Tibial nerve (tissue), 4 donors: ENCODE measurements at regions not wholly inside any gene's neighbourhood (a gene's known extent, or its start where the extent isn't known, plus 50 kb on each side); places are given as distances from the start of the nearest gene placed in this dataset.

ENCODE experiments used
- EP300 ChIP-seq, 2 donors: sonication (generic); formaldehyde crosslinking; IDR thresholded peaks; one replicate each; pipeline ENCODE4 v1.6.1; 2017; ENCODE audit warnings: antibody characterized with exemption in 2 of 2, mild to moderate bottlenecking in 1 of 2
- POLR2A ChIP-seq, 2 donors: fragments of 450-650 bp; IDR thresholded peaks; one replicate each; pipeline ENCODE4 v1.6.1; 2017; ENCODE audit warnings: antibody characterized with exemption in 2 of 2, mild to moderate bottlenecking in 2 of 2, moderate library complexity in 2 of 2
- TF ChIP-seq, protein P1 (sequence below), 5 experiments: fragments of 200-600 bp in 3 of 5; fragments of 450-650 bp in 2 of 5; sonication (generic) in 3 of 5; IDR thresholded peaks; one replicate each; pipeline ENCODE4 v1.5.1; 2016 to 2019; ENCODE audit warnings: antibody characterized with exemption in 5 of 5, mild to moderate bottlenecking in 3 of 5, moderate library complexity in 2 of 5

DNA sequence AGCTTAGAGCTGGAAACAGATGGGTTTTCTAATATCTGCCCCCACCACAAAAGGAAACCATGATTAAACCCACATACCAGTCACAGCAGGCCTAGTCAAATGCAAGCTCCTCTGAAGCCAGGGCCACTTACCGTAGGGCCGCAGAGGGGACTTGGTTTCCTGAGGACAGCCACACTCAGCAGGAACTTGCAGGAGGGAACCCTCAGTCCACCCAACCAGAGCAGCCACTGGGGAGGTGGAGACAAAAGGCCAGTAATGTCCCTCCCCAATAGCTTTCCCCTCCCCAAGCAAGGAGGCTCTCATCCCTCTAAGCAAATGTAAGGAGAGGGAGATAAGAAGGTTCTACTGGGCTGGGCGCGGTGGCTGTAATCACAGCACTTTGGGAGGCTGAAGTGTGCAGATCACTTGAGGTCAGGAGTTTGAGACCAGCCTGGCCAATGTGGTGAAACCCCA is 384.4 kb upstream of the JARID2 start:
- TF ChIP-seq, protein P1, sequence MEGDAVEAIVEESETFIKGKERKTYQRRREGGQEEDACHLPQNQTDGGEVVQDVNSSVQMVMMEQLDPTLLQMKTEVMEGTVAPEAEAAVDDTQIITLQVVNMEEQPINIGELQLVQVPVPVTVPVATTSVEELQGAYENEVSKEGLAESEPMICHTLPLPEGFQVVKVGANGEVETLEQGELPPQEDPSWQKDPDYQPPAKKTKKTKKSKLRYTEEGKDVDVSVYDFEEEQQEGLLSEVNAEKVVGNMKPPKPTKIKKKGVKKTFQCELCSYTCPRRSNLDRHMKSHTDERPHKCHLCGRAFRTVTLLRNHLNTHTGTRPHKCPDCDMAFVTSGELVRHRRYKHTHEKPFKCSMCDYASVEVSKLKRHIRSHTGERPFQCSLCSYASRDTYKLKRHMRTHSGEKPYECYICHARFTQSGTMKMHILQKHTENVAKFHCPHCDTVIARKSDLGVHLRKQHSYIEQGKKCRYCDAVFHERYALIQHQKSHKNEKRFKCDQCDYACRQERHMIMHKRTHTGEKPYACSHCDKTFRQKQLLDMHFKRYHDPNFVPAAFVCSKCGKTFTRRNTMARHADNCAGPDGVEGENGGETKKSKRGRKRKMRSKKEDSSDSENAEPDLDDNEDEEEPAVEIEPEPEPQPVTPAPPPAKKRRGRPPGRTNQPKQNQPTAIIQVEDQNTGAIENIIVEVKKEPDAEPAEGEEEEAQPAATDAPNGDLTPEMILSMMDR (IDR thresholded peaks at IDR 0.05): no peak
- no peak for TF ChIP-seq POLR2A (IDR thresholded peaks at IDR 0.05)
- TF ChIP-seq EP300 (IDR thresholded peaks at IDR 0.05): no peak
